Stimulated activated CD8-positive, alpha-beta memory T cell treated with anti-CD3 and anti-CD28 coated beads, Interleukin-2, amount 100 ng/mL, for 1 hour (primary cell): ENCODE measurements at regions not wholly inside any gene's neighbourhood (a gene's known extent, or its start where the extent isn't known, plus 50 kb on each side); places are given as distances from the start of the nearest gene placed in this dataset.

Experiments
- DNase-seq, 2 donors: peaks; one replicate each; pipeline ENCODE4 v3.0.0-alpha.2; 2020; ENCODE audit warnings: low read depth in 2 of 2

DNA sequence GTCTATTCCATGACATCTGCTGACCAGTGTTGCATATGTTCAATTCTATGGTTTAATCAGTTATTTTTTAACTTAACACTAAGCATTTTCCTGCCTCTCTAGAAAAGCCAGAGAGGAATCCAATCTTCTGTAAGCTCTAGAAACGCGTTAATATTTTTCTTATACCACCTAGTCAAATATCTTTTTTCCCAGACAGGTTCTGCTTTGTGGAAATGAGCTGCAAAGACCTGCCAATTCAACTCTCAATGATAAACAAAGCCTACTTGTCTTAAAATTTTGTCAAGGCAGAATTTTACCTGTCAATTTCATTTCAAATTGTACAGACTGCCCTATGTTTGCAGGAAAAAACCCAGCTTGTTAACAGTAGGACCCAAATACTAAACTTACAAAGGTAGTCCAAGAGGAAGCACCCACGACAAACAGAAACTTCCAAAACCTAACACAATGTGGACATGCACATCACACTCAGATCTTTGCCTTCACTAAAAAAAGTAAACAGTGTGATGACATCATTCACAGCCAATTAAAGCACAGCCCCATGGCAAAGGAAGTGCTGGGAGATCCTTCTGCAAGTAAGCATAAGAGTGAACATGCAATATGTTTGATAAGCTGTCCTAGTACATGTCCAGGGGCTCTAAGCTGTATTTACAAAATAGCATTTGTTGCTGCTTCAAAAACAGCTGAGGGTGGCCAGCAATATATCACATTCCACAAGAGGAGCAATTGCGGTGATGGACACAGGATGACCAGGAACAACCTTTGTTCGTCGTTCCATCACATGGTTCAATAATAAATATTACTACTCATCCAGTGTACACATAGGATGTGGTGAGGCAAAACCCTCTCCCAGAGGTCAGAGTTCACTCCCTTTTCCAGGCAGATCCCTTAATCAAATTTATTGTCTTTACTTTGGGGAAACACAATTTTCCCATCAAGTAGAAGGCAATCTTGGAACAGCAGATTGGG, 139.4 kb upstream of the TSC22D2 start:
- no peak for DNase-seq

- no peak for DNase-seq
These were observed 140.8 kb upstream of the TSC22D2 start for GRCh38 chr3:150267288-150267687.

- DNase-seq = no peak
These were observed 142.8 kb upstream of the TSC22D2 start for GRCh38 chr3:150265305-150265704.

DNA sequence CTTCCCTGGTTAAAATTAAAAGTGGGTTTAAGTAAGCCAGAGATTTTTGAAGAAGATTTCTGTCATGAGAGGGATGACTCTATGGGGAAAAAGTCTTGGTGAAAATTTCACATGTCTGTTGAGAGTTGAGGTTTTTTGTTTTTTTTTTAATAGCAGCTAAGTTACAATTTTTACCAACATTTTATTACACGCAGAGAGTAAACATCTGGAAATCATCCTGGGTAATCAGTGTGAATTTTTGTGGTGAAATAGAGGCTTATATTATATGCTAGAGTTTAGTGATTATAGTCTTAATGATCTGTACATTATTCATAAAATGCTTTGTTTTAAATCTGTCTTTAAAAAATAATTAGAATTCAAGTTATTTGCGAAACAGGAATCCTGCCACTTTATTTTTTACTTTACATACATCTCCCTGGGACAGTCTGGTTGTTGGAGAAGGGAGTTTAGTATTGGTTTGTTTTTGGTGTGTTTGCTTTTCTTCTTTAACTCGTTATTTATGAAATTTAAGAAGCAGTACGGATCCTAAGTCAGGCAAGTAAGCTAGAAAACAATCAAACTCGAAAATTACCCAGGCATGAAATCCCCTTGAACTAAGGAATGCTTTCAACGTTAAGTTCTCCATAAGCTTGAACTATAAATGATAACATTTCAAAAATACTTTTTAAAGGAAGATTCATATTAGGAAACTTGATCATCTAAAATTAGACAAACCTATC, 143.4 kb upstream of the TSC22D2 start:
- no peak for DNase-seq

DNA sequence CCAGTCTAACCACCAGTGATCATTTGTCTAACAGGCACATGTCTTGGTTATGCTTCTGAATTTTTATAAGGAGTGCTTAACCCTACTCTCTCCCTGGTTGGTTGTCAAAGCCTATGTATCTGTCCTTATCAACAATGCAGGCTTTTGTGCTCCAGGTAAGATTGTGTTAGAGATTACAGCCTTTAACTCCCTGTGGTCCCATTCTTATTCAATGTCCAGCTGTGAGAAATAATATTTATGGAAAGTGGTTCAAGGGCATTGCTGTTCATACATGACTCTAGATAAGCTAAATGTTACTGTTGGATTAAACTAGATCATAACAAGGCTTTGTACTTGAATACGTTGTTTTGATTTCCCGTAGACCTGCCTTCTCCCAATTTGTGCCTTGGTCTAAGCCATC, 146.1 kb upstream of the TSC22D2 start:
- no peak for DNase-seq

DNA sequence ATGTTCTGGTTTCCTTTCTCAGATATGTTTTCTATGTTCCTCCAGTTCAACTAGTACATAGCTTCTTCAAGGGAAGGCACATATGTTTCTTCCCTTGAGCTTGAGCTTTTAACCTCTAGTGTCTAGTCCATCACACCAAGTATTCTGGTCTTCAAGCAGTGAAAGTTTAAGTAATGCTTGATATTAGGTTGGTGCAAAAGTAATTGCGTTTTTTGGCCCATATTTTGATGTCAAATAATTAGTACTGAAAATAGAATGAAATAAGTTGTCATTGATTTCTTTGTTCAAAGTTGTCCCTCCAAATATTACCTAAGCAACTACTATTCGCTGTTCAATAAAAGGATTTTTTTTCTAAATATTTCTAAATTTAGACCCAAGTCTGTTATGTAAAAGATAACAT, 146.7 kb upstream of the TSC22D2 start:
- DNase-seq = no peak

- DNase-seq = no peak
These were observed 147.7 kb upstream of the TSC22D2 start for GRCh38 chr3:150260398-150260710.

- no peak for DNase-seq
These were observed 148.3 kb upstream of the TSC22D2 start for GRCh38 chr3:150259526-150260397.

DNA sequence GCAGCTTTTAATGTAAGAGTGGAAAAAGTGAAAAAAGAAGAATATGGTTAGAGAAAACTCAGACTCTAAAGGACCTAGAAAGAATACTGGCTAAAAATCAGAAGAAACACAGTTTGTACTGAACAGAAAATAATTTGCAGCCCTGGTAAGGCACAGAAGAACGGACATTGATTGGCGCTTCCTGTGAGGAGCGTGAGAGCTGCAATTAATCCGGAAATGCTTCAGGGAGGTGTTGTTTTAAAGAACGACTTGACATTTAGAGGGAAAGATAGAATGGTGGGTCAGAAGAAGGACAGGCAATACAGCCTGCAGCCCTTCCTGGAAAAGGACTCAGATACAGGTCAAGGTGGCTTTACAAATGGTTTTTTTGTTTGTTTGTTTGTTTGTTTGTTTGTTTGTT, 151.3 kb upstream of the TSC22D2 start:
- no peak for DNase-seq

DNA sequence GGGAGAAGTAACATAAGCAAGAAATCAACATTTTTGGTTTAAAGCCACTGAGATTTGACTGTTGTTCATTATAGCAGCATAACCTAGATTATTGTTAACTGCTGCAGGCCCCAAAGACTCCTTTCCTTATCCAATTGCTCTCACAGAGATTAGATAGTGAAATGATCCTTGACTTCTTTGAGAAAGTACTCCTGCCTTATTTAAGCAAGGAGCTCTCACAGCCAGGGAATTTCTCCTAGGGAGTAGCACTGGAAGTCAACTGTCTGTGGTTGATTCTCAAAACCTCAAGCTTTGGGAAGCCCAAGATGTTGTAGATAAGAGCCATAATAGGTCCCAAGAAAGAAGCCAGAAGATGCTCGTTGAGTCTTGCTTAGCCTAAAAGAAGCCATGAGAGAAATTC, 151.8 kb upstream of the TSC22D2 start:
- no peak for DNase-seq

DNA sequence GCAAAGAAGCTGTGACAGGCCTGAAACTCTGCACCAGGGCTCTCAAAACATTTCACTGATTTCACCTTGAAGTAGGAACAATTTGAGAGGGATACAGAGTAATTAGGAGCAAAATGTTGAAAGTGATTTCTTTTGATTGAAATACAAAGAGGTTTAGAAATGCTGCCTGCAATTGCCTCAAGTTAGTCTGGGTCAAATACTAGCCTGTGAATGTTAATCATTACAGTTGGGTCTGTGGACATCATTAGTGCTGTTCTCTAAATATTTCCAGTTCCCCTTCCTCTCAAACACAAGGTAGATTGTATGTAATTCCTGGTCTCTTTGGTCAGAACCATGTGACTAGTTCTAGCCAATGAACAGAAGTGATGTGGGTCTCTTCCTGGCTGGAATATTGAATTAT, 152.3 kb upstream of the TSC22D2 start:
- no peak for DNase-seq

- no peak for DNase-seq
These were observed 152.7 kb upstream of the TSC22D2 start for GRCh38 chr3:150255413-150255812.

DNA sequence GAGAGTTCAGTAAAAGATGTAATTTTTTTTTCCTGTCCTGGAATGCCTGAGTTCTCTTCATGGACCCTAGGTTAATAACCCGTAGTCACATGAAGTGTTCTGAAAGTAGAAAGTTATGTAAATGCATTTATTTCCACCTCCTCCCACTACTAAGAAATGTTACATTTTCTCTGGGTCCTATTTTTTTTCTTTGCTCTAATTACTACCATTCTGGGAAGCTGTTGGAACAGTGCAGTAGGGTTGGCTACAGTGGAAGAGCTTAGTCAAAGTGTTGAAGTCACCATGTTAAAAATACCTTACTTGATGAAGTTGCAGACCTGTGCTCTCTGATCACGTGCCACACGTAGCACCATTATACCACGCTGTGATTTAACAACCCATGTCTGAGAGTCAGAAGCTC, 153.8 kb upstream of the TSC22D2 start:
- no peak for DNase-seq

- DNase-seq = no peak
These were observed 154.5 kb upstream of the TSC22D2 start for GRCh38 chr3:150253622-150254021.

DNA sequence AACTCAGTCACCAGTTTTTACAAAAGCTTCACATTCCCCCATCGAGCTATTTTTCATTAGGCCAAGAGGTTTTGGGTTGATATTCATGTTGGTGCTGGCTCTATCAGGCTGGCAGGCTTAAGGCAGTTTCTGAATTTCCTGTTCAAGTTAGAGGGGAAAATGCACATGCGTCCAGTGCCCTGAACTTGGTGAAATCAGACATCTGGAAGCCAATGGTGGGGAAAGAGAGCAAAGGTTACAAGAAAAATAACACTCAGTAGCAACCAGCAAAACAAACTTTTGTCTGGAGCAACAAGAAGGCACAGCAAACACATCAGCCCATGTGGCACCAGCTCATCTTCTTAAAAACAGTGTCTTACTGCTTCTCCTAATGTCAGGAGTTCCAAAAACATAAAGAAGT, 155.6 kb upstream of the TSC22D2 start:
- DNase-seq = no peak

DNA sequence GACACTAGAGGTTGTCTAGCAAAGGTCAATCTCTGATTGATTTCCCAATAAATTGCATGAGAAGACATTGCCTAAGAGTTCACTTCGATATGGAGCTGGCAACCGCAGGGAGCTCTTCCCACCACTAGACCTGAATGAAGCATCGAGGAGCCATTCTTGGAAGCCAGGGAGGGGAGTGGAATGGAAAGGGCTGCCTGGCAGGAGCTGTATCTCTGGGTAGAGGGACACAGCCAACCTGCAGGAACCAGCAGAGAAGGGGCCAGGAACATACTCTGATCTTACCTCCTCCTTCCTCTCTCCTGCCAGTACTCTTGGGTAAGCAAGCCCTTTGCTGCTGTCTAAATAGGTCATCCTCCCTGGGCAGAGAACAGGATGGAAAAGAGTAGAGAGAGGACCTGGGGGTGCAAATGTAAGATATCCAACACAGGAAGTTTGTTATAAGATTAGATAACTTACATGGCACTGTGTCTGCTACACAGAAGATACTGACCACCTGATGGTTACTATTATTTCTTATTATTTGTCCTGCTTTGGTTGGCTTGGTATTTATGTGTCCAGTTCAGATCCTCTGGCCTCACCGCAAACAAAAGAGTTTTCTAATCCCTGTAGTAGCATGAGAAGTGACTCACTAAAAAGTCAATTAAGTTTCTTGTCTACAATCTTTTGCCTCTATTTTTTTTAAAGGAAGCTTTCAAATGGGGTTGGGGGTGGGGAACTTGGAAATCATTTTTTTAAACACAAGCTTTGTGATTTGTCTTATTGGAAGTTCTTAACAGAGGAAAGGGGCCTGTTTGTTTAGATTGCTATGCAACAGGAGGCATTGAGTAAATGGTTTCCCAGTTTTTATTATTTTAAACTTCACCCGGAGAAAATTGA, 156.7 kb upstream of the TSC22D2 start:
- no peak for DNase-seq

DNA sequence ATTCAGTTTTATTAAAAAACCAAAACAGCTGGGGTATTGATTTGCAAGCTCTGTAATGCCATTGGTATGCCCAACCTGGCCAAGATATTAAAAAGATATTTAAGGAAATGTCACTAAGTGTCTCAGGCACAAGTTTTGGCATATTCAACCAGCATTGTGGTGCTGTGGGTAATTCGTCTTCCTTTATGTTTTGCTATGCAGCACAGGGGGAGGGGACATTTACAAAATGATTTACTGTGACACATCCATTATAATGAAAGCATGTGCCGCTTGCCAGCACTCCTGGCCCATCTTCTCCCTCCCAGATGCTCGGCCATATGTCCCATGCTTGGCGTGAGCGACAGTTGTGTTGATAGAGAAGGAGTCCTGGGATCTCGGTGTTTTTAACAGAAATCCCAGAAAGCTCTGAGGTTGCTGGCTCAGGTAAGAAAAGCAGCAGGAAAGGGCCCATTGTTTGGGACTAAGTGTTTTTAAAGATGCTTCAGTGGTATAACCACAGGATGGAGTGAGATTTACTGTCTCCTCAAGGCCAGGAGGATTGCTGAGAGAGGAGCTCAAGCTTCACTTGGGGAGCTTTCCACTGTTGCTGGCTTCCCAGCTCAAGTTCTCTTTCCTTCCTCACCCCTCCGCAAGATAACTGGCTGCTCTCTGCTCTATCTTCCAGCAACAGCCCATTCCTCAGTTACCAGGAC, 158.2 kb upstream of the TSC22D2 start:
- DNase-seq = no peak

GRCh38 chr3:150248888-150249681, 159.0 kb upstream of the TSC22D2 start:
- no peak for DNase-seq

DNA sequence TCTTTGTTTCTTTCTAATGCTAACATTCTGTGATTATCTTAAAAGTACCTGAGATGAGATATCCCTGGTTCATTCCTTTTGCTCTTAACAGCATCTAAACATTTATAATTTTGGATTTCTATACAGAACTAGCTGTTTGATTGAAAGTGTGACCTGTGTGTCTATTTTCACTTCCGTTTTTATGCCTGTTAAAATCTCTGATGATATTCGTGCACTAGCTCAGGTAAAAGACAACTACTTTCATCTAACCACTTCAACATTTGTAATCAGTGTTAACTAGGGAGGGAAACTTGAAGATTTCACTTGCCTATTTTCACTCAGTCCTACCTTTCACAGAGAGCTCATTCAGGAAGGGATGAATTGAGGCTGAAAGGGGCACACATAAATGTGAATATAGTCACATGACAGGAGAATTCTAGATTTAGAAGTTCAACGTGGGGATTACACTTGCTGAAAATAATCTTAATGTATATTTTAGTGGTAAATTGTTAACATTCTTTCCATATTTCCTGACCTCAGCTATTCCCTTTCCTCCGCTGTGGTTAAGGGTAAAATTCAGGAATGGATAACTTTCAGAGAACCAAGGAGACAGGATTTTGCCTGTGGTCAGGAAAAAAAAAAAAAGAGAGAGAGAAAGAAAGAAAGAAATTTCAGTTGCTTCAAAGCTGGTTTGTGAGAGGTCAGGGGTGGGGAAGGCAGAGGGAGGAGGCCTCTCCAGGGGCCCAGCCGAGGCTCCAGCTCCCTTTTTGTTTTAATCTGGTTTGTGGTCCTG, 159.8 kb upstream of the TSC22D2 start:
- DNase-seq = no peak
